Pancreas (tissue), 10 donors: ENCODE measurements at regions not wholly inside any gene's neighbourhood (a gene's known extent, or its start where the extent isn't known, plus 50 kb on each side); places are given as distances from the start of the nearest gene placed in this dataset.
"Not testable (repeated sequence)": the region's sequence is repeated elsewhere in the genome, so short reads cannot be mapped to it uniquely, and the experiment has no call there.

Source experiments
- ATAC-seq, 4 donors: fragments of 200-7000 bp; cut with Tn5 transposase; one replicate each; pipeline versions ENCODE4 v1.8.0 to v1.9.1; 2020; ENCODE audit warnings: mild to moderate bottlenecking in 4 of 4, moderate library complexity in 4 of 4
- DNase-seq, 6 donors: peaks; one replicate each; pipeline ENCODE4 v3.0.0-alpha.2; 2020
- FAIRE-seq: peaks from 2 replicates; lab custom pipeline; 2012; peaks lifted over from hg19 to GRCh38; lab: Jason Lieb, UNC
- H3K27ac ChIP-seq, 4 donors: fragments of 200-600 bp; sonication (generic); 1 replicate in 3 of 4; 2 replicates in 1 of 4; pipeline versions ENCODE4 v1.5.0 to v1.8.0; 2020
- H3K27me3 ChIP-seq, 4 donors: fragments of 200-600 bp; one replicate each; pipeline ENCODE4 v1.8.0; 2021
- H3K36me3 ChIP-seq, 3 donors: fragments of 200-600 bp; sonication (generic) in 1 of 3; one replicate each; pipeline versions ENCODE4 v1.5.0 to v1.8.0; 2020 to 2021
- H3K4me1 ChIP-seq, 3 donors: fragments of 200-600 bp; one replicate each; pipeline ENCODE4 v1.8.0; 2021
- H3K4me3 ChIP-seq, 4 donors: fragments of 200-600 bp; sonication (generic) in 2 of 4; one replicate each; pipeline versions ENCODE4 v1.5.0 to v1.8.0; 2020 to 2021
- H3K9me3 ChIP-seq, 4 donors: fragments of 200-600 bp; one replicate each; pipeline ENCODE4 v1.8.0; 2021
- WGBS, 2 donors: extraction: QIAGEN DNeasy Blood & Tissue Kit; methylation state at CpG; one replicate each; pipeline ENCODE4 v1.1.7; 2013; 5-methylcytosine and 5-hydroxymethylcytosine counted together
- intact Hi-C, 3 donors: fragments of 100-400 bp; cut with DNase I; formaldehyde crosslinking; loops; one replicate each; pipeline versions ENCODE4 v1.11.1 to v1.14.2; 2022
- TF ChIP-seq, protein P1 (sequence below), 4 donors: fragments of 200-600 bp; sonication (generic) in 3 of 4; IDR thresholded peaks; one replicate each; pipeline versions ENCODE4 v1.5.0 to v1.8.0; 2021; ENCODE audit warnings: antibody characterized with exemption in 4 of 4
- donor health status: healthy with polysubstance abuse.
- donor health status: DM: no; HTN: no; CAD: no; lungs with moderate emphysema.
- donor health status: DM: no; HTN: no; CAD: no.
- donor health status: control.
- donor health status: control.
- donor health status: Bipolar disorder and iron deficiency.
- donor health status: DM: yes; HTN: yes; CAD: no.
- donor health status: DM: no; HTN: no; CAD: no.
- donor health status: DM: no; HTN: no; CAD: no.
- donor health status: DM: yes; HTN: yes; CAD: no.

DNA sequence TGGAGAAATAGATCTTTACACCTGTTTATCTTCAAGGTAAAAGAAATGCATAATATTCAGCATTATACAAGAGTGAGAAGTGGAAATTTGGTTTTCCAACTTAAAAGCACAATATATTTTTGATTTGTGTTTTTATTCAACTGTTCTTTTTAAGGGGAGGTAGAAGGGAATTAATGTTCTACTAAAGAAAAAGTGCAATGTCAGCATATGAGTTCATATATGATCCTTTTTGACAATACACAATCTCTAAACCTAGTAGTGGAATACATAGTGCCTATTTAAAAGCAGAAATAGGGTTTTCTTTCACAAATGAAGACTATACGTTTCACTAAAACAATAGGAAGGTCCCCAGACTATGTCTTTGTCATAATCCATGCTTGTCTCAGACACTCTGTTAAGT is 63.2 kb upstream of the ATP5MC3 start:
- ATAC-seq (no peak), DNase-seq (no peak), FAIRE-seq (no peak)
- Histone ChIP-seq H3K27ac (no peak overlapping the region), H3K4me3 (no peak overlapping the region), H3K27me3 (no peaks in the 10 kb centered on the region), H3K4me1 (no peaks in the 10 kb centered on the region), H3K36me3 (no peaks in the 10 kb centered on the region), H3K9me3 (no peaks in the 10 kb centered on the region)
- TF ChIP-seq, protein P1, sequence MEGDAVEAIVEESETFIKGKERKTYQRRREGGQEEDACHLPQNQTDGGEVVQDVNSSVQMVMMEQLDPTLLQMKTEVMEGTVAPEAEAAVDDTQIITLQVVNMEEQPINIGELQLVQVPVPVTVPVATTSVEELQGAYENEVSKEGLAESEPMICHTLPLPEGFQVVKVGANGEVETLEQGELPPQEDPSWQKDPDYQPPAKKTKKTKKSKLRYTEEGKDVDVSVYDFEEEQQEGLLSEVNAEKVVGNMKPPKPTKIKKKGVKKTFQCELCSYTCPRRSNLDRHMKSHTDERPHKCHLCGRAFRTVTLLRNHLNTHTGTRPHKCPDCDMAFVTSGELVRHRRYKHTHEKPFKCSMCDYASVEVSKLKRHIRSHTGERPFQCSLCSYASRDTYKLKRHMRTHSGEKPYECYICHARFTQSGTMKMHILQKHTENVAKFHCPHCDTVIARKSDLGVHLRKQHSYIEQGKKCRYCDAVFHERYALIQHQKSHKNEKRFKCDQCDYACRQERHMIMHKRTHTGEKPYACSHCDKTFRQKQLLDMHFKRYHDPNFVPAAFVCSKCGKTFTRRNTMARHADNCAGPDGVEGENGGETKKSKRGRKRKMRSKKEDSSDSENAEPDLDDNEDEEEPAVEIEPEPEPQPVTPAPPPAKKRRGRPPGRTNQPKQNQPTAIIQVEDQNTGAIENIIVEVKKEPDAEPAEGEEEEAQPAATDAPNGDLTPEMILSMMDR (IDR thresholded peaks at IDR 0.05): no peak
- intact Hi-C loops: no loop called here
- WGBS, 2 donors: 60 to 65% methylated on average over 1 of the region's 1 CpG

DNA sequence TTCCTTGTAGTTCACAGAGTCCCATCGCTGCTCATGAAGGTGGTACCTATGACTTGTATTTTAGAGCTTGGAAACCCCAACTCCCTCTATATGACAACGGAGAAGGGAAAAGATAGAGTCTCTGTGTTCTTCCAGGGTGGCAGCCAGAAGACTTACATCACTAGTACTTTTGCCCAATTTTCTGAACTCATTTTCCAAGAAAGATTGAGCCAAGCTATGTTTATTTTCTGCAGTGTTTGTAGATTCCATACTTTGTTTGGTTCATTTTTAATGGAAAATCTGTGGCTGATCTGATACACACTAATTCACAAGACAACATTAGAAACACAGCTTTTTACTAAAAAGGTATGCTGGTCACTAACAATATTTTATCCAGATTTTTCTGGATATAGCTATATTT is 60.2 kb upstream of the ATP5MC3 start:
- TF ChIP-seq, protein P1 (IDR thresholded peaks at IDR 0.05): no peak
- Histone ChIP-seq H3K4me1 (no peaks in the 10 kb centered on the region), H3K36me3 (no peaks in the 10 kb centered on the region), H3K4me3 (no peak overlapping the region), H3K27ac (no peak overlapping the region), H3K27me3 (no peaks in the 10 kb centered on the region), H3K9me3 (no peaks in the 10 kb centered on the region)
- intact Hi-C loops: no loop called here
- ATAC-seq: no peak
- WGBS, 2 donors: 82 to 84% methylated on average over 2 of the region's 2 CpGs
- FAIRE-seq: no peak
- DNase-seq: no peak

GRCh38 chr2:175240033-175240432 is 58.5 kb upstream of the ATP5MC3 start:
- H3K4me3 ChIP-seq, H3K36me3 ChIP-seq, H3K4me1 ChIP-seq, H3K27me3 ChIP-seq, ATAC-seq, intact Hi-C loops, DNase-seq, H3K27ac ChIP-seq, FAIRE-seq, H3K9me3 ChIP-seq: not testable (repeated sequence)
- WGBS, 2 donors: 91 to 93% methylated on average over 2 of the region's 2 CpGs

- no peak for DNase-seq
- Histone ChIP-seq H3K4me3 (no peak overlapping the region), H3K27ac (no peak overlapping the region), H3K9me3 (no peaks in the 10 kb centered on the region), H3K4me1 (no peaks in the 10 kb centered on the region), H3K36me3 (no peaks in the 10 kb centered on the region), H3K27me3 (no peaks in the 10 kb centered on the region)
- 66 to 77% methylated on average over 4 of the region's 4 CpGs for WGBS, 2 donors
- FAIRE-seq: no peak
- no peak for ATAC-seq
- TF ChIP-seq, protein P1 (IDR thresholded peaks at IDR 0.05): no peak
- intact Hi-C loops: no loop called here
These were observed 55.4 kb upstream of the ATP5MC3 start for GRCh38 chr2:175236930-175237329.

GRCh38 chr2:175234650-175235049 is 53.1 kb upstream of the ATP5MC3 start:
- no peak for ATAC-seq
- intact Hi-C loops: no loop called here
- H3K27me3 ChIP-seq: no peaks in the 10 kb centered on the region
- H3K9me3 ChIP-seq: no peaks in the 10 kb centered on the region
- TF ChIP-seq, protein P1 (IDR thresholded peaks at IDR 0.05): no peak
- H3K36me3 ChIP-seq: no peaks in the 10 kb centered on the region
- WGBS, 2 donors: 80 to 90% methylated on average over 2 of the region's 2 CpGs
- no peak overlapping the region for H3K4me3 ChIP-seq
- no peak for FAIRE-seq
- no peaks in the 10 kb centered on the region for H3K4me1 ChIP-seq
- no peak for DNase-seq
- no peak overlapping the region for H3K27ac ChIP-seq

DNA sequence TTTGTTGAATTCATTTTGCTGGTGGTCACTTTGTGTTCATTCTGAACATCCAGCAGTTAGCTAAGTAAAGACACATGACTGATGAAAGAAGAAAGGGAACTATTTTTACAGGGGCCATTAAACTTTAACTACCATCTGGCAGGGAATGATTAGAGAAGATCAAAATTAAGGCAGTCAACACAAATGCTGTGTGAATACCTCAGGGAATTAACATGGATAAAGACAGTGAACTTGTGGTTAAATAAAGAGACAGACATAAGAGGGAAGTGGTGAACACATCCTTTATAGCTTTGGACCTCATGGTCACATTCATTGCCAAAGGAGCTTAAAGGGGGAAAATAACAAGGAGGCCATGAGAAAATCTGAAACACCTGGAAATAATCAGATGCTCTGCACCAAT is 52.6 kb upstream of the ATP5MC3 start:
- DNase-seq: no peak
- ATAC-seq: no peak
- TF ChIP-seq, protein P1 (IDR thresholded peaks at IDR 0.05): no peak
- no peak overlapping the region for H3K4me3 ChIP-seq
- H3K4me1 ChIP-seq: no peaks in the 10 kb centered on the region
- FAIRE-seq: no peak
- intact Hi-C loops: no loop called here
- no peaks in the 10 kb centered on the region for H3K9me3 ChIP-seq
- H3K27me3 ChIP-seq: no peaks in the 10 kb centered on the region
- no peaks in the 10 kb centered on the region for H3K36me3 ChIP-seq
- no peak overlapping the region for H3K27ac ChIP-seq
